Inflammatory macrophage treated with lipopolysaccharide for 4 hours (primary cell): ENCODE measurements at regions not wholly inside any gene's neighbourhood (a gene's known extent, or its start where the extent isn't known, plus 50 kb on each side); places are given as distances from the start of the nearest gene placed in this dataset.
"Not testable (repeated sequence)": the region's sequence is repeated elsewhere in the genome, so short reads cannot be mapped to it uniquely, and the experiment has no call there.

ENCODE experiments used
- DNase-seq: peaks from one replicate; pipeline ENCODE4 v3.0.0-alpha.2; 2020

DNA sequence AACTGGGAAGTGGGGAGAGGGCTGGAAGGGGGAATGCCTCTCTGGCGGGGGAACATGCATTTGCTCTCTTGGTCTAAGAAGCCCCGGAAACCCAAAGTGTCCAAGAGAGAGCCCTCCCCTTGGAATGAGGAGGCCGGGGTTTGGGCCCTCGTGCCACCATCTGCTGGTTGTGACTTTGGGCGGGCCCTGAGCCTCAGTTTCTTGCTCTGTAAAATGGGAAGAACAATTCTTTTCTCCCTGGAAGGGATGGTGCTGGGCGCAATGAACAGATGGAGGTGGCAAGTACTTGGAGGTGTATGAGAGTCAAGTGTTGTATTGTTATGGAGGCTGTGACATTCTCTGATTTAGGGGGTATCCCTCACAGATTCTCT is 69.9 kb upstream of the TARDBP start:
- no peak for DNase-seq

DNA sequence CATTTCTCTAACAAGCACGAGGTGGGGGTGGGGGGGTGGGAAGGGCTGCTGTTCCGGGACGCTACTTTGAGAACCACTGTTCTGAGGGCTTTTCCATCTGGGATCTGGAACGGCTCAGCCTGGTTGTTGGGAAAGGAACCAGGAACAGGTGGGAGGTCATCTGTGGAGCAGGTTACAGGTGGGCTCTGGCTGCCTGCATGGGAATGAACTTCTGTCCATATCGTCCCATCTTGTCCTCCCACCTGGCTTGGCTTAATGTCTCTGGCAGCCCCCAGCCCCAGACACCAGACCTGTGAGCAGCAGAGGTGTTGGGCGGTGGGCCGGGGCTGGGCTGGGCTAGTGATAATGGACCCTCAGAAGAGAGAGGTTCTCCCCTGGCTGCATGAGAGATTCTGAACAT is 69.4 kb upstream of the TARDBP start:
- no peak for DNase-seq

DNA sequence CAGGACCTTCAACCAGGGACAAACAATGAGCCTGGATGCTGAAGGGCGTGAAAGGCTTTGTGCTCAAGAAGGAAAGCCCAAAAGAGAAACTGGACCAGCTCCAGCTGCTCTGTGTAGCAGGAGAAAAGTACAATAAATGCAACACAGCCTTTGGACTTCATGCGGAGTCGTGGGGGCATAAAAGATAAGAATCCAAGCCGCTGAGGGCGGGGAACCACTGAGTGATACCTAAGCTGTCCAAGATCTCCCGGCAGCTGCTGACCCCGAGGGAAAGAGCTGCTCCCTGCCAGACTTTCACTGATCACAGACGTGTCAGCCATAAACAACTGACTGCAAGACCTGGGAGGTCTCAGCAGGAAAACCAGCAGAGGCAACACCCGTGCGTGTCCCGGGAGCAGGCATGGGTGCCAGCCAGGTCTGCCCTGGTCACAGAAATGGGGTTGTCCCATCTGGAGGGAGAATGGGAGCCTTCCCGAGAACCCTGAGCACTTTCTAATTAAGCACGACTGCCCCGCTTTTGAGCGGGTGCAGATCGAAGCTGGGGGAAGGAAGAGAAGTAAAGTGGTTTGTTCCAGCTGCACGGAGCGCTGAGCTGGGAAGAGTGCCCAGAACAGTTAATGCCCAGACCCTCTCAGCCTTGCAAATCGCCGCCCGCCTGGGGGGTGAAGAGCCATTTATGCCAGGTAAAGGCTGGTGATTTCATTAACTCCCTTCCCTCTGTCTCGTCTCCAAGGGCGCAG is 68.3 kb upstream of the TARDBP start:
- no peak for DNase-seq

DNA sequence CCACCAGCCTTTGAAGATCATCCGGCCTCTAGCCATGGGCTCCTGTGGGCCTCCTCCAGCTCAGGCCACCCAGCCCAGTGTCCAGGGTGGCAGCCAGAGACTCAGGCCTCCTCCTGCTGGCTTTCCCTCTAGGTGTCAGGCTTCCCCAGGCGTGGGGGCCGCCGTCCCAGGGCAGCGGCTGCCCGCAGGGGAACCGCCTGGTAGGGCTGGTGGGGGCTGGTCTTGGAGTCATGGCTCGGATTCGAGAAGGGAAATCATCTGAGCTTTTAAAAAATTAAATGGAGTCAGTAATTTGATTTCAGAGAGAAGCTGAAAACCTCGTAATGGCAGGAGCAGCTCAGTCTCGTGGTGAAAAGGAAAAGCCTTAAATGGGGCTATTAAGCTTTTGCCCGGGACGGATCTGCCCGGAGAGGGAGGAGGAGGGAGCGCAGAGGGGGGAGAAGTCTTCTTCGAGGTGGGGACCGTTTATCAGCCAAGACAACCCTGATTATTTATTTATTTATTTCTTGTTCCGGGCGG is 66.4 kb upstream of the TARDBP start:
- no peak for DNase-seq

DNA sequence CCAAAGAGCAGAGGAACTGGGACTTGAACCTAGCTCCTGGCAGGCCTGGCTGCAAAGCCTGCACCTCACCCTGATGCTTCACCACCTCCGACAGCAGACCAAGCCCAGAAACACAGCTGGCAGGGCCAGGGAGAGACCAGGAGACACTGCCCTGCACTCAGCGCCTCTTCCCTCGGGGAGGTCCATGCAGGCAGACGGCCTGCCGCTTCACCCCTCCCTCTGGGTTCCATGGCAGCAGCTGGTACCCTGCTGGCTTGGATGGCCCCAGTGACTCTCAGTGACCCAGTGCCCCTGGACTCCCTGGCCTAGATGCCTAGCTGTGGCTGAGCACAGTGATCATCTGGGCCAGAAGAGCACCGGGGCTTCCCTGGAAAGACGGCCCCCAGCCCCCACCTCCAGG is 65.3 kb upstream of the TARDBP start:
- DNase-seq, result no peak

DNA sequence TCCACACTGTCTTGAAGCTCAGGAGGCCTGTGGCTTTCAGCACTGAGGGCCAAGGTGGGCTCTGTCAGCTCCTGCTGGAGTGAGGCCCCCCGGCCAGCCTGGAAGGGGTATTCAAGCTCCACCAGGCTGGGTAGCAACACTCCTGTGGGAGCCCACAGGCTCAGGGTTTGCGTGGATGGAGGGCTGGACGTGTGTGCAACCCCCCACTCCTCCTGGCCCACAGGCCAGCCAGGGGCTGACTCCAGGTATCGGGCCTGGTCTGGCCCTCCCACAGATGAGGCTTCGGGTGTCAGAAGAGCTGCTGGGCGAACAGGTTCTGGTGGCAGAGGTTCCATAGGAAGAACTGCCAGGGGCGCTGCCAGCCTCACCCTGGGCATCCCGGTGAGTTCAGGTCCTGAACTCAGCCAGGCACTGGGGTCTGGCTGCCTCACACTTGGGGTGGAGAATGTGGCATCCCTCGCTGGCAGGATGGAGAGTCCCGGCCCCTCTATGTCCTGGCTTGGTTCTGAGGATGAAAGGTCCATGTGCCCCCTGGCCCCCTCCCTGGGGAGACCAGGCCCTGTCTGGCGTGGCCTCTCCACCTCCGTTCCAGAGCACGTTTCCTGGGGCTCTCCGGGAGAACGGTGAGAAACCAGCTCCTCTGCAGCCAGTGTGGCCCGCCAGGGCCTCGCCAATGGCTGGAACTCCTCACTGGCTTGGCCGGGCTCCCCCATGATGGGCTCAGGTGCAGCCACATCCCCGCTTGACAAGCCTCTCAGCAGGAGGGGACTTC is 64.6 kb upstream of the TARDBP start:
- no peak for DNase-seq

DNA sequence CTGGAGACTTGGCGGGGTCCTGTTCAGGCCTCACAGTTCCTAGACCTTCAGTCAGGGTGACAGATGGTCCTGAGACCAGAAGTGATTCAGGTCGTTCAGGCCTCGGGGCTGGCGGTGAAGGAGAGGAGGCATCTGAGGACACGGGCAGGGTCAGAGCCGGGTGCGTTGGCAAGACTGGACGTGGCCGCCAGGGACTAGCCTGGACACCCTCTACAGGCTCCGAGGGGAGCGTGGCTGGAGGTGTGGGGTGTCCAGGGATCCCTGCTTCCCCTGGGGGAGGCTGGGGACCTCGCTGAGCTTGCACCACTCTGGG is 64.0 kb upstream of the TARDBP start:
- no peak for DNase-seq

DNA sequence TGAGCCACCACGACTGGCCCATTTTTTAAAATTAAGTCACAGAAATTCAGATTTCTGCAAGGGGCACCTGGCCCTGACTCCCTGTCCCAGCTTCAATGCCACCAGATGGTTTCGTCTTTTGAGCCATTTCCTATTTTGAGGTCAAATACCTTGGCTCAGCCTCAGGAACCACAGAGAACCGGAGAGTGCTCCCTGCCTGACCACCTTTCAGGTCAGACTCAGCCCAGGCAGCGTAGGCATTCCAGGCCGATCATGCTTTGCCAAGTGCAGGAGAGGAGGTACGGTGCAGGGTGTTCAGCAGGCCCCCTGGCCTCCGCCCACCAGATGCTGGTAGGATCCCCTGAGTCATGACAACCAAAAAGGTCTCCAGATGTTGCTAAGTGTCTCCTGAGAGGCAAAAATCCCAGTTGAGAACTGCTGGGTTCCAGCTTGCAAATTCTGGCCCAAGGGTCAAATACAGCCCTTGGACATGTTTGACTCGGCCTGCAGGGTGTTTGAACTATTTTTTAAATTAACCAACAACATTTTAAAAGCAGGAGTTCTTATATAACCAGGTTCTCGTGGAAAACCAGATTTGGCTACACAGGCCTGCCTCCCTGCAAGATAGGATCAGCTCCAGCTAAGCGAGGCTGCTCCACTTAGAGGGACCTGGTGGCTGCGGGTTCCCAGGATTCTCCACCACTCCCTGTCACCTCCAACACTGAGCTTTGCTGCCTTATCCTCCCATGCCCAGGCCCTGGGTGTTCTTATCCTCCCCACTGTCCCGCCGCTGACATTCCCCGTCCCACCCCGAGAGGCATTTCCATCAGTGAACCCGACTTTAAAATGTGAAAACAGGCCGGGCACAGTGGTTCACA is 61.9 kb upstream of the TARDBP start:
- no peak for DNase-seq

DNA sequence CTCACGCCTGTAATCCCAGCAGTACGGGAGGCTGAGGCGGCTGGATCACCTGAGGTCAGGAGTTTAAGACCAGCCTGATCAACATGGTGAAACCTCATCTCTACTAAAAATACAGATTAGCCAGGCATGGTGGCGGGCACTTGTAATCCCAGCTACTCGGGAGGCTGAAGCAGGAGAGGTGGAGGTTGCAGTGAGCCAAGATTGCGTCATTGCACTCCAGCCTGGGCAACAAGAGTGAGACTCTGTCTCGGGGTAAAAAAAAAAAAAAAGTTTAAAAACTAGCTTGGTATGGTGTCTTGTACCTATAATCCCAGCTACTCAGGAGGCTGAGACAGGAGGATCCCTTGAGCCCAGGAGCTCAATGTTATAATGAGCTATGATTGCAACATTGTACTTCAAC is 61.2 kb upstream of the TARDBP start:
- DNase-seq, result not testable (repeated sequence)

DNA sequence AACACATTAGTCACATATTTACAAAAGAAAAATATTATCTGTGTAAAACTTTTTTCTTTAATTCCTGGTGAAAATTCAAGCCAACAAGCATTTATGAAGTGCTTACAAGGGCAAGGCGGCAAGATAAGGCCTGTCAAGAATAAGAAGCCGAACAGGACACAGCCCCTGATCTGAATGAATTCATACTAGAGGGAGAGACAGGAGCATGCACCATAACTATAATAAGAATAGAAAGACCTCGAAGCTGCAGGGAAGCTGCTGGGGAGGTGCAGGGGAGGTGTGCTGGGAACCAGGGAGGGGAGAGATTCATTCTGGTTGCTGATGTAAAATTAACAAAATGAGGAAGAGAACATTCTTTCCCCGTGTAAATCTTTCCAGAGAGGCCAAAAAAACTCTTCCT is 60.5 kb upstream of the TARDBP start:
- no peak for DNase-seq

DNA sequence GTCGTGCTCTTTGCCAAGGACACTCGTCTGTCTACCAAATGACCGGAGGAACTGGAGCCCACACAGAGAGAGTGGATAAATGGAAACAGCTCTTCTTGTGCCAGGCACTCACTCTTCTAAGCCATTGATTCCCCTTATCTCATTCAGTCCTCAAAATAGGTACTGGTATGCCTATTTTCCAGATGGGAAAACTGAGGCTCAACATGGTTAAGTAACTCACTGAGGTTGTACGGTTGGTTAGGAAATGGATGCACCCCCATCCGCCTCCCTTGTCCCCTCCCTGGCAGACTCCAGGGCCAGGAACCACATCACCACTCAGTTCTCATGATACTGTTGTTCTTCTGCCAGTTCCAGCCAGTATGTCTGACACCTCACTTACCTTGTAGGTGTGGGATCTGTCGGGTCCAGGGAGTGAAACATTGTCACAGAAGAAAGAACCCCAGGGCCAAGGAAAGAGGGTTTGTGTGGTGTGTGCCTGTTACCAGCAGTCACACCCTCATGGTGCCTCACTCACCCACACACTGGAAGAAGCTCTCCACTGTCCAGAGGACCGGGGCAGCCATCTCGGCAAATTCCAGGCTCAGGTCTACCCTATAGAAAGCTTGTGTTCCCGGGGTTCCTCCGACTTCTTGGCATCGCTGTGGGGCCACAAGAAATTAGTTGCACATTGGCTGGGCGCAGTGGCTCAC is 58.8 kb upstream of the TARDBP start:
- no peak for DNase-seq

DNA sequence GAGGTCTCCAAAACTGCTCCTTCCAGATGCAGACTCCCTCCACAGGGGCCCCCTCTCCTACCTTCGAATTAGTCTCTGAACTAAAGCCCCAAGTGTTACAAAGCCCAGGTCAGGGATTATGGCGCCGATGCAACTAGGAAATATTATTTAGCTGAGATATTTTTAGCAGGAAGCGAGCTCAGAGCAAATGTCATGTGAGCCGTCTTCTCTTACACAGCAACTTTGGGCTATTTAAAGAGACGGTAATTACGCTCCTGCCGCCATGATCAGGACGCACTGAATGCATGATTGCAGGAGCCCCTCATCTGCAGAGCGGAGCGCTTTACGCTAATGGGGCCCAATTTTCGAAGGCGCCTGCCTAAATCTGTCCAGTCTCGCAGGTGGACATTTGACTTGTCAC is 55.3 kb upstream of the TARDBP start:
- DNase-seq, result no peak

DNA sequence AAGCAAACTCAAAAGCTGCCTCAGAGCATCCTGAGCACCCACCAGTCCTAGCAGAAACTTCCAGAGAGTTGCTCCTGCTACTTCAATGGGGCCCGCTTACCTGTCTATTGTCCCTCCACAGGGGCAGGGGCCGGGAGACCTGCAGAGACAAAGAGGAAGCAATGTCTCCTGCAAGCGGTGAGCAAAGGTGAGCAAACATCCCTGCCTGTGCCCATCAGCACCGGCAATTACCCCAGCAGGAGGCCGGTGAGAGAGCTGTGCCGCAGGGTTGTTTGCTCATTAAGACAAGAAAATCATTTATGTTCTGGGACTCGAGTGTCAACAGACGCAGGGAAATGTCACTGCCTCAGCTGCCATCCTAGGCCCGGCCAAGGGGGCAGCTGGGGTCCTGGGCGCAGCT is 53.8 kb upstream of the TARDBP start:
- no peak for DNase-seq

DNA sequence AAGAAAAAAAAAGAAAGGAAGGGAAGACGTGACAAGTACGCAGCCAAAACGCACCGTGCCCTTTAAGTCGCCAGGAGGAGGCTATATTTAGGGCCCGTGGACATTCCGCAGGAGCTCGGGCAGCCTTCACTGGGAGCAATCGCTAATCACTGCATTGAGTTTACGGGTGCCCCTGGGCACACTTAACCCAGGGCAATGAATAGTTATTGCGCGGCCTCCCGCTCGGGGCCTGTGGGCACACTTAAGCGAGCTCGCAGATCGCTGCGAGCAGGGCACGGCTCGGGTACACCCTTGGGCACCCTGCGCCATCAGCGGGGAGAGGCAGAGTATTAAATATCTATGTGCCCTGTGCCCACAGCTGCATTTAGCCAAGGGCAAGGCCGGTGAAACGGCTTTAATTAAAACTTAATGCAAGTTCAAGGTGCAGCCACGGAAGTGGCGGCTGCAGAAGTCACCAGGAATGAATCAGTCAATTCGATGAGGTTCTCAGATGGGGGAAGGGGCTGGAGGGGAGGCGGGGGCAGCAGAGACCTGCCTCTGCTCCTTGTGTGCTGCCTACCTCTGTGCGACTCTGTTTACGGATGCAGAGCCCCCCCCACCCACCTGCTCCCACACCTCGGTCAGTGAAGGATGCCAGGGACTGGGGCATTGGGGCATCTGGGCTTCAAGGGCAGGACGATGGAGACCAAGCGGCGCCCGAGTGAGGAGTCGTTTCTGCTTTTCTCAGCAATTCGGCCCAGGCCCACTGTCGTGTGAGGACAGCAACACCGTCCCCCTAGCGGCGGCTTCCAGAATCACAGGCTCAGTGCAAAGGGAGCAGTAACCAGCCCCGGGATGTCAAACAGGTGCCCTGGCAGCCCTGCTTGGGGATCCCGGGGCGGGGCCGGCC is 51.8 kb upstream of the TARDBP start:
- peak; percentile 73 for DNase-seq

DNA sequence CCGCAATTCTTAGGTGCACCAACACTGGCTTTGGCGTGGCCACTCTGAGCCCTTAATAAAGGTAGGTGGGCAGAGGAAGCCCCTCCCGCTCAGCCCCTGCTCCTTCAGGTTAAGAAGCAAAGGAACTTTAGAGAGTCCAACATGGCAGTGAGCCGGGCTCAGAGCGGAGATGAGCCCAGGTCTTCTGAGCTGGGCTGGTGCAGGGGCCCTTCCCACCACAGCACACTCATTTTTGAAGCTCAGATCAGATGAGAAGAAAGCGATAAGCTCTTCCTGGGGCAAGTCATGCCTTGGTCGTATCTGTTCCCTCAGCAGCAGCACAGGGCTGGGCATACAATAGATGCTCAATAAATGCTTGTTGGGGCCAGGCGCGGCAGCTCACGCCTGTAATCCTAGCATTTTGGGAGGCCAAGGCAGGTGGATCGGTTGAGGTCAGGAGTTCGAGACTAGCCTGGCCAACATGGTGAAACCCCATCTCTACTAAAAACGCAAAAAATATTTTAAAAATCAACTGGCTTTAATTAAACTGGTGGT is 51.1 kb upstream of the TARDBP start:
- DNase-seq, result no peak

DNA sequence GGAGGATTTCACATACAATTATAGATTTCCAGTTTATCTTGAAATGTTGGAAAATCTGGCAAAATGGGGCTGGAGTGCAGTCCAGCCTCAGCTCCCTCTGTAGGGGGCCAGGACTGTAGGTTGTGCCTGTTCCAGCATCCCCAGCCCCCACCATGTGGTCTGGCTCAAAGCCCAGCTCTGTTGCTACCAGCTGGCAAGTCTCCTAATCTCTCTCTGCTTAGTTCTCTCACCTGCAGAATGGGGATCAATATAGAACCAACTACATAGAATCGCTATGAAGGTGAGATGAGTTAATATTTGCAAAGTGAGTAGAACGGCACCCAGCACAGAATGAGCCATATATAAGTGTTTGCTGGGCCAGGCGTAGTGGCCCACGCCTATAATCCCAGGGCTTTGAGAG is 50.0 kb upstream of the TARDBP start:
- DNase-seq, result no peak
